Spleen (tissue), 11 donors: ENCODE measurements at regions not wholly inside any gene's neighbourhood (a gene's known extent, or its start where the extent isn't known, plus 50 kb on each side); places are given as distances from the start of the nearest gene placed in this dataset.

Experiments
- DNase-seq: peaks from one replicate; pipeline ENCODE4 v3.0.0-alpha.2; 2020
- H3K27ac ChIP-seq, 8 donors: fragments of 200-600 bp; sonication (generic) in 7 of 8; 1 replicate in 4 of 8; 2 replicates in 4 of 8; pipeline versions ENCODE4 v1.5.0 to v1.8.0; 2016 to 2021; ENCODE audit warnings: inconsistent platforms in 4 of 8, mild to moderate bottlenecking in 4 of 8, moderate library complexity in 1 of 8
- H3K27me3 ChIP-seq, 7 donors: fragments of 200-600 bp; sonication (generic) in 6 of 7; replicated peaks in 1 of 7; 1 replicate in 4 of 7; 2 replicates in 3 of 7; pipeline versions ENCODE4 v1.5.0 to v1.8.0; 2016 to 2021; ENCODE audit warnings: inconsistent platforms in 3 of 7, mild to moderate bottlenecking in 1 of 7
- H3K36me3 ChIP-seq, 6 donors: fragments of 200-600 bp; sonication (generic) in 5 of 6; 1 replicate in 4 of 6; 2 replicates in 2 of 6; pipeline versions ENCODE4 v1.5.0 to v1.8.0; 2016 to 2021; ENCODE audit warnings: inconsistent platforms in 2 of 6
- H3K4me1 ChIP-seq, 6 donors: fragments of 200-600 bp; sonication (generic) in 5 of 6; 1 replicate in 3 of 6; 2 replicates in 3 of 6; pipeline versions ENCODE4 v1.5.0 to v1.8.0; 2016 to 2021; ENCODE audit warnings: inconsistent platforms in 3 of 6
- H3K4me3 ChIP-seq, 8 donors: fragments of 200-600 bp; sonication (generic) in 7 of 8; 1 replicate in 4 of 8; 2 replicates in 4 of 8; pipeline versions ENCODE4 v1.5.0 to v1.8.0; 2016 to 2021; ENCODE audit warnings: inconsistent platforms in 4 of 8, mild to moderate bottlenecking in 4 of 8, moderate library complexity in 2 of 8
- H3K9me3 ChIP-seq, 8 donors: fragments of 200-600 bp; sonication (generic) in 7 of 8; 1 replicate in 4 of 8; 2 replicates in 4 of 8; pipeline versions ENCODE4 v1.5.0 to v1.8.0; 2016 to 2021; ENCODE audit warnings: inconsistent platforms in 4 of 8
- POLR2A ChIP-seq, 3 donors: fragments of 450-650 bp; IDR thresholded peaks; one replicate each; pipeline ENCODE4 v1.5.1; 2017; ENCODE audit warnings: antibody characterized with exemption in 3 of 3, mild to moderate bottlenecking in 1 of 3
- POLR2AphosphoS5 ChIP-seq, 3 donors: sonication (generic); formaldehyde crosslinking; IDR thresholded peaks; one replicate each; pipeline ENCODE4 v1.5.1; 2017; ENCODE audit warnings: antibody characterized with exemption in 3 of 3
- WGBS, 5 donors: extraction: QIAGEN DNeasy Blood & Tissue Kit in 3 of 5; methylation state at CpG; one replicate each; pipeline versions ENCODE4 v1.1.5 to v1.1.7; 2013 to 2018; 5-methylcytosine and 5-hydroxymethylcytosine counted together
- intact Hi-C: fragments of 100-400 bp; cut with DNase I; formaldehyde crosslinking; loops from one replicate; pipeline ENCODE4 v1.15.0; 2023; ENCODE audit warnings: low total_unique reads
- TF ChIP-seq, protein P1 (sequence below), 11 experiments: fragments of 200-600 bp in 7 of 11; fragments of 450-650 bp in 4 of 11; sonication (generic) in 4 of 11; IDR thresholded peaks in 8 of 11; conservative IDR thresholded peaks in 3 of 11; 1 replicate in 7 of 11; 2 replicates in 4 of 11; pipeline versions ENCODE4 v1.4.0 to v1.8.0; 2016 to 2021; ENCODE audit warnings: antibody characterized with exemption in 11 of 11, inconsistent platforms in 4 of 11, mild to moderate bottlenecking in 1 of 11
- donor health status: healthy with polysubstance abuse.
- donor health status: DM: no; HTN: no; CAD: no; lungs with moderate emphysema.
- donor health status: DM: no; HTN: no; CAD: no.
- donor health status: Bipolar disorder and iron deficiency.
- donor health status: healthy.
- donor health status: DM: no; HTN: no; CAD: no.
- donor health status: DM: yes; HTN: yes; CAD: no.

DNA sequence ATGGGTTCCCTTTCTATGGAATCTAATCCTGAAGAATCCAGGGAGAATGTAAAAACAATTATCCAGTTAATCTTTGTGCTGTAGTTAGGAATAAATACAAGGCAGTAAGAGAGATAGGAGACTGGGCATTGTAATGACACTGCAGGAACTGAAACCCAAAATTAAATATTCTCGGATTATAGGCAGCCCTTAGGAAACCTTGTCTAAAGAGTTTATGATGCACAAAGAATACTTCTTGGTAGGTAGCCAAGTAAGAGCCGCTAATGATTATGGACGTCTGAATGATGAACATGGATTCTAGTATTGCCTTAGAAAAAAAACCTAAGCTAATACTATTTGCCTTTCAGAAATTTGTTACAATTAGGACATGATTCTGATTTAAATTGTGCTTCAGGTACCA, 165.4 kb upstream of the LRIG3 start:
- DNase-seq = no peak
- H3K27me3 ChIP-seq = no peaks in the 10 kb centered on the region
- WGBS, 5 donors = 45 to 85% (median 58%) methylated on average over 3 of the region's 3 CpGs
- intact Hi-C loops = loop anchor here (5.0 kb wide), 1 partner anchor 543 kb away; no protein-coding TSS in a partner anchor
- no peaks in the 10 kb centered on the region for H3K9me3 ChIP-seq
- TF ChIP-seq, protein P1, sequence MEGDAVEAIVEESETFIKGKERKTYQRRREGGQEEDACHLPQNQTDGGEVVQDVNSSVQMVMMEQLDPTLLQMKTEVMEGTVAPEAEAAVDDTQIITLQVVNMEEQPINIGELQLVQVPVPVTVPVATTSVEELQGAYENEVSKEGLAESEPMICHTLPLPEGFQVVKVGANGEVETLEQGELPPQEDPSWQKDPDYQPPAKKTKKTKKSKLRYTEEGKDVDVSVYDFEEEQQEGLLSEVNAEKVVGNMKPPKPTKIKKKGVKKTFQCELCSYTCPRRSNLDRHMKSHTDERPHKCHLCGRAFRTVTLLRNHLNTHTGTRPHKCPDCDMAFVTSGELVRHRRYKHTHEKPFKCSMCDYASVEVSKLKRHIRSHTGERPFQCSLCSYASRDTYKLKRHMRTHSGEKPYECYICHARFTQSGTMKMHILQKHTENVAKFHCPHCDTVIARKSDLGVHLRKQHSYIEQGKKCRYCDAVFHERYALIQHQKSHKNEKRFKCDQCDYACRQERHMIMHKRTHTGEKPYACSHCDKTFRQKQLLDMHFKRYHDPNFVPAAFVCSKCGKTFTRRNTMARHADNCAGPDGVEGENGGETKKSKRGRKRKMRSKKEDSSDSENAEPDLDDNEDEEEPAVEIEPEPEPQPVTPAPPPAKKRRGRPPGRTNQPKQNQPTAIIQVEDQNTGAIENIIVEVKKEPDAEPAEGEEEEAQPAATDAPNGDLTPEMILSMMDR (IDR thresholded peaks at IDR 0.05 in 8 of 11, conservative IDR thresholded peaks at IDR 0.05 in 3 of 11) = no peak
- TF ChIP-seq POLR2AphosphoS5 (IDR thresholded peaks at IDR 0.05) (no peak), POLR2A (IDR thresholded peaks at IDR 0.05) (no peak)
- H3K36me3 ChIP-seq = no peaks in the 10 kb centered on the region
- H3K4me1 ChIP-seq = peaks cover 0 to 13% (median 0%) of the 10 kb centered on the region in 6 donors
- H3K4me3 ChIP-seq = no peak overlapping the region
- H3K27ac ChIP-seq = no peak overlapping the region

DNA sequence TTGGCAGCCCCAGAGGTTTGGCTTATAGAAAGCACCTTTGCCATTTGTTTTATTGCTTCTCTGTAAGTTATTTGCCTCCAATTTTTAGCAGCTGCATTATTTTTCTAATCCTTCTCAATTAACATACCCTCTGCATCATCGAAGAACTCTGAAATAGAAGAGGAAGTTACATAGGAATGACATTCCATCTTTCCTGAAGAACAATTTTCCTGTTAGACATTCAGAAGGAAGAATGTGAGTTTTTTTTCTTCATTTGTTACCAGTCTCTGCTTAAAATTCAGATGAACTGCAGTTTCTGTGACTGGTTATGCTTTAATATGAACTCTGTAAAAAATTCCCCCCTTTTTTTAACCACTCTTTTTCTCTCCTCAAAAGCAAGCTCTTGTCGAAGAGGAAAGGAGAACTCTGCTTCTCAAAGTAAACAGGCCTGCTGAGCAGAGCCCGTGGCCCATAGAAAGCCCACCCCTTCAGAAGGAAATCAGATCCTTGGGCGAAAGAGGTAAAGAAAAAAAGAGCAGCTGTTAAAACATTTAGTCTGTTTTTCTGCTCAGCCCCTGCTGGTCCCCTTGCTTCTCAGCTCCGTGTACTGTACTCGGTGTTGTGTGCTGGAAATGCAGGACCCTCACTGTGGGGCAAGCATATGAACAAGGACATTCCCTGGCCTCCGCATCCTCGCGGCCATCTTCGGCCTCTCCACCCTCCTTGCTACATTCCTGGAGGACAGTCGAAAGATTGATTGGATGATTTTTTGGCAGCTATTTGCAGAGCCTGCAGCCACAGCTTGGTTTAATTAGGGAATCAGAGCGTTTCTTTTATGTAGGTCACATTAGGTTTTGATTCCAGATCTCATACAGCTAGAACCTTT, 164.4 kb upstream of the LRIG3 start:
- Histone ChIP-seq H3K4me3 (no peak overlapping the region), H3K36me3 (no peaks in the 10 kb centered on the region), H3K9me3 (no peaks in the 10 kb centered on the region), H3K4me1 (peaks cover 0 to 13% (median 0%) of the 10 kb centered on the region in 6 donors), H3K27me3 (no peaks in the 10 kb centered on the region), H3K27ac (no peak overlapping the region)
- DNase-seq = no peak
- 44 to 62% (median 59%) methylated on average over 12 of the region's 12 CpGs for WGBS, 5 donors
- intact Hi-C loops = loop anchor here (5.0 kb wide), 1 partner anchor 542 kb away; no protein-coding TSS in a partner anchor
- TF ChIP-seq POLR2A (IDR thresholded peaks at IDR 0.05) (no peak), POLR2AphosphoS5 (IDR thresholded peaks at IDR 0.05) (no peak)
- TF ChIP-seq, protein P1 (IDR thresholded peaks at IDR 0.05 in 8 of 11, conservative IDR thresholded peaks at IDR 0.05 in 3 of 11) = no peak

DNA sequence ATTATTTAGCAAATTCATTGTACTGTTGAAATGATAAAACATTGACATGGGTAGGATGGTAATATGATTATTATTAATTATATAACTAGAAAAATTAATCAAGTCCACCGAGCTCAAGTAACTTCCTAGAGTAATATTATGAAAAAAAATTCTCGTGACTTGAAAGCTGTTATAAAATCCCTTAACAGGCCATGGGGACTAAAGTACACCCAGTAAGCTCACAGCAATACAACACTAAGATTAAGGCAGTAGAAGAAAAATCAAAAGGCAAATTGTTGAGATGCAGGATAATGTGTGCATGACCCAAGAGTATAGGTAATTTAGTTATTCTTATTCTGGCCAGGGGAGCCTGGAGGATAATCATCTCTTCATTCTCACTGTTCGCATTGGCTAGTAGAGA, 162.6 kb upstream of the LRIG3 start:
- Histone ChIP-seq H3K27ac (no peak overlapping the region), H3K27me3 (no peaks in the 10 kb centered on the region), H3K36me3 (no peaks in the 10 kb centered on the region), H3K4me1 (peaks cover 0 to 13% (median 0%) of the 10 kb centered on the region in 6 donors), H3K4me3 (no peak overlapping the region), H3K9me3 (no peaks in the 10 kb centered on the region)
- no peak for DNase-seq
- intact Hi-C loops = no loop called here
- 81 to 94% (median 86%) methylated on average over 3 of the region's 3 CpGs for whole genome bisulfite sequencing, 5 donors
- TF ChIP-seq, protein P1 (IDR thresholded peaks at IDR 0.05 in 8 of 11, conservative IDR thresholded peaks at IDR 0.05 in 3 of 11) = no peak
- TF ChIP-seq POLR2A (IDR thresholded peaks at IDR 0.05) = no peak
- TF ChIP-seq POLR2AphosphoS5 (IDR thresholded peaks at IDR 0.05) = no peak

DNA sequence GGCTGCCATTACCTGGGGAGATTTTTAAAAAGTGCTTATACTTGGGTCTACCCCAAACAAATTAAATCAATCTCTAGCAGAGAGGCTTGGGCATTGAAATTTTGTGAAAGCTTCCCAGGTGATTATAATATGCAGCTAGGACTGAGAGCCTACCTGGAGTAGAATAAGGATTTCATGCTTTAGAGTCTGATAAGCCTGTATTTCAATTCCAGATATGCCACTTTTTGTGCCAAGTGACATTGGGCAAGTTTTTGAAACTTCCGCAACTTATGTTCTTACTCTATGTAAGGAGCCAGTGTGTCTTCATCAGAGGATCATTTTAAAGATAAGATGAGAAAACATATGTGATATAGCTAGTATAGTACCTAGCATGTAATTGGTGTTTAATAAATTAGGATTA, 159.8 kb upstream of the LRIG3 start:
- no peaks in the 10 kb centered on the region for H3K9me3 ChIP-seq
- intact Hi-C loops = no loop called here
- TF ChIP-seq POLR2AphosphoS5 (IDR thresholded peaks at IDR 0.05) = no peak
- no peak for TF ChIP-seq POLR2A (IDR thresholded peaks at IDR 0.05)
- TF ChIP-seq, protein P1 (IDR thresholded peaks at IDR 0.05 in 8 of 11, conservative IDR thresholded peaks at IDR 0.05 in 3 of 11) = no peak
- no peaks in the 10 kb centered on the region for H3K27me3 ChIP-seq
- no peak for DNase-seq
- no peaks in the 10 kb centered on the region for H3K36me3 ChIP-seq
- 89 to 100% (median 97%) methylated on average over 1 of the region's 1 CpG for WGBS, 5 donors
- no peak overlapping the region for H3K4me3 ChIP-seq
- peaks cover 0 to 7% (median 0%) of the 10 kb centered on the region in 6 donors for H3K4me1 ChIP-seq
- H3K27ac ChIP-seq = no peak overlapping the region
